ENCODE measurements at regions not wholly inside any gene's neighbourhood (a gene's known extent, or its start where the extent isn't known, plus 50 kb on each side); places are given as distances from the start of the nearest gene placed in this dataset.

DNA sequence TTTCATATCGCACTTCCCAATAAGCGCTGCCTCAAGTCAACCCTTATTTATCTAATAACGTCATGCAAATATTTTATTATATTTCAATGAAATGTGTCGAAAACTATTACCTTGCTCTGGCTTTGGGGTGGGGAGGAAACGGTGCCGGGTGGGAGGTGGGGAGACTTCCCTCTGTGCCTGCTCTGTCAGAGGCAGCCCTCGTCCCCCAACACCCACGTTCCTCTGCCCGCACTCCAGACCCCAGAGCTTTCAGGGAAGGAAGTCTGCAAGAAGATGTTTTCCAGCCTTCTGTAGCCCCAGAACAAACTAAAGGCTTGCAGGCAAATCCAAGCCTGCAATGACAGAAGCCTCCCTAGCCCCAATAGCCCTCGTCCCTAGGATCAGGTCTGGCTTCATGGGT is 235.7 kb downstream of the BUD13 start:
- Mint-ChIP-seq H3K27me3 (peaks cover 59% of the 10 kb centered on the region), H3K36me3 (ENCODE audit: insufficient read depth) (no peaks in the 10 kb centered on the region), H3K9me3 (ENCODE audit: low read depth) (no peaks in the 10 kb centered on the region), H3K27ac (no peak overlapping the region), H3K4me1 (ENCODE audit: low read depth) (peaks cover 8% of the 10 kb centered on the region), H3K4me3 (ENCODE audit: low read depth) (no peak overlapping the region)
- TF ChIP-seq, protein P1, sequence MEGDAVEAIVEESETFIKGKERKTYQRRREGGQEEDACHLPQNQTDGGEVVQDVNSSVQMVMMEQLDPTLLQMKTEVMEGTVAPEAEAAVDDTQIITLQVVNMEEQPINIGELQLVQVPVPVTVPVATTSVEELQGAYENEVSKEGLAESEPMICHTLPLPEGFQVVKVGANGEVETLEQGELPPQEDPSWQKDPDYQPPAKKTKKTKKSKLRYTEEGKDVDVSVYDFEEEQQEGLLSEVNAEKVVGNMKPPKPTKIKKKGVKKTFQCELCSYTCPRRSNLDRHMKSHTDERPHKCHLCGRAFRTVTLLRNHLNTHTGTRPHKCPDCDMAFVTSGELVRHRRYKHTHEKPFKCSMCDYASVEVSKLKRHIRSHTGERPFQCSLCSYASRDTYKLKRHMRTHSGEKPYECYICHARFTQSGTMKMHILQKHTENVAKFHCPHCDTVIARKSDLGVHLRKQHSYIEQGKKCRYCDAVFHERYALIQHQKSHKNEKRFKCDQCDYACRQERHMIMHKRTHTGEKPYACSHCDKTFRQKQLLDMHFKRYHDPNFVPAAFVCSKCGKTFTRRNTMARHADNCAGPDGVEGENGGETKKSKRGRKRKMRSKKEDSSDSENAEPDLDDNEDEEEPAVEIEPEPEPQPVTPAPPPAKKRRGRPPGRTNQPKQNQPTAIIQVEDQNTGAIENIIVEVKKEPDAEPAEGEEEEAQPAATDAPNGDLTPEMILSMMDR (IDR thresholded peaks at IDR 0.05; ENCODE audit: unreplicated experiment), result no peak
- no peak for DNase-seq (ENCODE audit: low spot score, unreplicated experiment)

DNA sequence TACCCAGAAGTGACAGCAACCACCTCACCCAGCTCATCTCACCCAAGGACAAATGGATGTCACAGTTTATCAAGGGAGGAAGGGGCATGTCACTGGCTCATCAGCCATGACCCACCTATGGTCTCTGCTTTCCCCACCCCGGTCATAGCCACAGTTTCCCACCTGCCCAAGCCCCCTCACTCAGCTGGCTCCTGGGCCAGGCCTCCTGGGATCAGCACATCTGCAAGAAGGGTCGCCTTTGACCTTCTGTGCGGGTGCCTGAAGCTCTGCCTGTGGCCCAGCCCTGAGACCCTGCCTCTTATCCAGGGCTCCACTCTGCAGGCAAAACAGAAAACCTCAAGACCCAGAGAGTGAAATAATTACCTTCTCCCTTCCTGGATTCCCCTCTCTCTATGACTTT is 236.4 kb downstream of the BUD13 start:
- no peaks in the 10 kb centered on the region for H3K9me3 Mint-ChIP-seq (ENCODE audit: low read depth)
- DNase-seq (ENCODE audit: low spot score, unreplicated experiment), result no peak
- TF ChIP-seq, protein P1 (IDR thresholded peaks at IDR 0.05; ENCODE audit: unreplicated experiment), result no peak
- H3K27ac Mint-ChIP-seq, result no peak overlapping the region
- H3K4me1 Mint-ChIP-seq (ENCODE audit: low read depth), result peaks cover 8% of the 10 kb centered on the region
- no peak overlapping the region for H3K4me3 Mint-ChIP-seq (ENCODE audit: low read depth)
- H3K27me3 Mint-ChIP-seq, result peaks cover 65% of the 10 kb centered on the region
- no peaks in the 10 kb centered on the region for H3K36me3 Mint-ChIP-seq (ENCODE audit: insufficient read depth)

DNA sequence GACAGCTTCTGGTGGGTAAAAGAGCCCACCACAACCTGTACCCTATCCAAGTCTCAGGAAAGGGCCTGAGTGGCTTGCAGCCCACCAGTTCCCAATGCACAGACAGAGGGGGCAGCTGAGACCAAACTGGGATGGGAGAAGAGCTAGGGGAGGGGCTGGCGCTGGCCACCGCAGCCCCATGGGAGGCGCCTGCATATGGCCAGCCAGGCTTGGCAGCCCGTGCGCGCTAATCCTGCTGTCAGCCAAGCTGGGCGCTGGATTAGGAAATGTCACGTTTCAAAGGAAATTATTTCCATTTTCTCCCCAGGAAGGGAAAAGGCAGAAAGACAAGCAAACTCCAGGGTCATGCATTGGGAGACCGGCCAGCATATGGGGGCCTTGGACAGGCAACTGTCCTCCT is 236.8 kb downstream of the BUD13 start:
- H3K4me1 Mint-ChIP-seq (ENCODE audit: low read depth), result peaks cover 8% of the 10 kb centered on the region

DNA sequence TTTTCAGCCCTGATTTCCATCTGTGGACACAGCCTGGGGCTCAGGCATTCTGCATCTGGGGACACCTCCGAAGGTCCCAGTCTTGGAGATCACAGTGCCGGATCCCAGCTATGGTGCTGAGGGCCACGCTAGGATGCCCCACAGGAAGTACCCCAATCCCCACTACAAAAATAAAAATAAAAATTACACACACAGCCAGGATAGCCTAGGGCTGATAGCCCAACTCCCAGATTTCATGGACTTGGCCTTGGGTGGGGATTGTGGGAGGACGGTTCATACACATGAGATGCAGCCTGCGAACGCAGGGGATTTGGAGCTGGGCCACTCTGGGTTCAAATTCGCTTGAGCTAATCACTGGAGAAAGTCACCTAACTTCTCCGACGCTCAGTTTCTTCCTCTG is 237.7 kb downstream of the BUD13 start:
- H3K27me3 Mint-ChIP-seq, result peaks cover 71% of the 10 kb centered on the region
- TF ChIP-seq, protein P1 (IDR thresholded peaks at IDR 0.05; ENCODE audit: unreplicated experiment), result no peak
- no peak overlapping the region for H3K4me3 Mint-ChIP-seq (ENCODE audit: low read depth)
- no peaks in the 10 kb centered on the region for H3K36me3 Mint-ChIP-seq (ENCODE audit: insufficient read depth)
- H3K9me3 Mint-ChIP-seq (ENCODE audit: low read depth), result peaks cover 8% of the 10 kb centered on the region
- no peak overlapping the region for H3K27ac Mint-ChIP-seq
- H3K4me1 Mint-ChIP-seq (ENCODE audit: low read depth), result peaks cover 8% of the 10 kb centered on the region
- DNase-seq (ENCODE audit: low spot score, unreplicated experiment), result no peak

More for the DNA sequence above, 236.8 kb downstream of the BUD13 start:
- H3K4me3 Mint-ChIP-seq (ENCODE audit: low read depth), result no peak overlapping the region
- H3K36me3 Mint-ChIP-seq (ENCODE audit: insufficient read depth), result no peaks in the 10 kb centered on the region
- H3K27ac Mint-ChIP-seq, result no peak overlapping the region
- TF ChIP-seq, protein P1 (IDR thresholded peaks at IDR 0.05; ENCODE audit: unreplicated experiment), result no peak
- H3K9me3 Mint-ChIP-seq (ENCODE audit: low read depth), result peaks cover 2% of the 10 kb centered on the region
- H3K27me3 Mint-ChIP-seq, result peaks cover 67% of the 10 kb centered on the region
- no peak for DNase-seq (ENCODE audit: low spot score, unreplicated experiment)

DNA sequence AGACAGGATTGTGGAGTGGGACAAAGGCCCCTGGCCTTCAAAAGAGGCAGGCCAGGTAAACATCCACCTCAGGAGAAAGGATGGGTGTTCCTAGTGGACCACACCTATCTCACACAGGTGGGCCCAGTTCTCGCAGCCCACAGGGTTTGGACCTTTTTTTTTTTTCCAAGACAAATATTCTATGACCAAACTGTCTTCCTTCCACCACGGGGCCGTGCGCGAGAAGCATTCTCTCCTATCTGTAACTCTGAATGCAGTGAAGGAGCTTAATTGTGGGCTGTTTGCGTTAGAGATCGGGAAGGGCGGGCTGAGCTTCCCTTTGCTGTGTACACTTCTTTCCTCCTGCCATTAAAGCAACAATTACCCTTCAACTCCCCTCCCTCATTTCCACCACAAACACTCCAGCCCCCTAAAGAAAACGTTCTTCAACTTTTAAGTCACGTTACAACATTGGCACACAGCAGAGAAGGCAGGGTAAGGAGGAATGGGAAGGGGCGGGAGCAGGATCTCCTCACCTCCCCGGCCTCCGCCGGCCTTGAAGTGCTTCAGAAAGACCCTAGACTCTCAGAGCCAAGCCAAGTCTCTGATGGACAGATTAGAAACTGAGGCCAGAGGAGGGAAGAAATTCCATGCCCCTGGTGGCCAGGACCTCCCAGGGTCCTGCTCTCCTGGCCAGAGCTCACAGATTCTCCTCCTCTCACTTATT is 238.4 kb downstream of the BUD13 start:
- Mint-ChIP-seq H3K27ac (no peak overlapping the region), H3K4me3 (ENCODE audit: low read depth) (no peak overlapping the region), H3K4me1 (ENCODE audit: low read depth) (peaks cover 8% of the 10 kb centered on the region), H3K9me3 (ENCODE audit: low read depth) (peaks cover 8% of the 10 kb centered on the region), H3K27me3 (peaks cover 73% of the 10 kb centered on the region), H3K36me3 (ENCODE audit: insufficient read depth) (no peaks in the 10 kb centered on the region)
- TF ChIP-seq, protein P1 (IDR thresholded peaks at IDR 0.05; ENCODE audit: unreplicated experiment), result no peak
- DNase-seq (ENCODE audit: low spot score, unreplicated experiment), result no peak

Measured in progenitor cell of endocrine pancreas (in vitro differentiated cells).